GM18909 (cell line): ENCODE measurements at regions not wholly inside any gene's neighbourhood (a gene's known extent, or its start where the extent isn't known, plus 50 kb on each side); places are given as distances from the start of the nearest gene placed in this dataset.
A peak's percentile ranks its signal among the peaks of the same experiment; 100 is the strongest.

Experiments used
- ATAC-seq: cut with Tn5 transposase; IDR thresholded peaks from one replicate; pipeline ENCODE4 v1.9.1; 2021; ENCODE audit warnings: mild to moderate bottlenecking; ENCODE audit not compliant: unreplicated experiment, poor library complexity

- no peak for ATAC-seq
These were observed 596.9 kb upstream of the WWC1 start for GRCh38 chr5:167694325-167695147.

- no peak for ATAC-seq
These were observed 594.7 kb upstream of the WWC1 start for GRCh38 chr5:167696558-167697314.

GRCh38 chr5:167699432-167699831, 592.0 kb upstream of the WWC1 start:
- no peak for ATAC-seq

GRCh38 chr5:167701051-167701450, 590.4 kb upstream of the WWC1 start:
- ATAC-seq, result no peak

GRCh38 chr5:167702014-167702413, 589.4 kb upstream of the WWC1 start:
- ATAC-seq, result no peak

GRCh38 chr5:167708449-167708848, 583.0 kb upstream of the WWC1 start:
- ATAC-seq, result no peak

- peak; percentile 71 for ATAC-seq
These were observed 581.8 kb upstream of the WWC1 start for GRCh38 chr5:167709625-167710024.

GRCh38 chr5:167710444-167711073, 580.9 kb upstream of the WWC1 start:
- ATAC-seq, result no peak

GRCh38 chr5:167712986-167713585, 578.4 kb upstream of the WWC1 start:
- no peak for ATAC-seq

- ATAC-seq, result no peak
These were observed 577.5 kb upstream of the WWC1 start for GRCh38 chr5:167713896-167714295.

- no peak for ATAC-seq
These were observed 575.2 kb upstream of the WWC1 start for GRCh38 chr5:167716126-167716775.

GRCh38 chr5:167720259-167720658, 571.2 kb upstream of the WWC1 start:
- ATAC-seq, result no peak

- ATAC-seq, result no peak
These were observed 570.7 kb upstream of the WWC1 start for GRCh38 chr5:167720676-167721260.

GRCh38 chr5:167721926-167722440, 569.5 kb upstream of the WWC1 start:
- no peak for ATAC-seq

- peak; percentile 100 for ATAC-seq
These were observed 568.1 kb upstream of the WWC1 start for GRCh38 chr5:167723254-167723871.

- ATAC-seq, result no peak
These were observed 566.2 kb upstream of the WWC1 start for GRCh38 chr5:167725264-167725663.

- ATAC-seq, result no peak
These were observed 565.7 kb upstream of the WWC1 start for GRCh38 chr5:167725741-167726140.

GRCh38 chr5:167726642-167727041, 564.8 kb upstream of the WWC1 start:
- ATAC-seq, result no peak

GRCh38 chr5:167730121-167730520, 561.3 kb upstream of the WWC1 start:
- ATAC-seq, result no peak
